GM18861 (cell line): ENCODE measurements at regions not wholly inside any gene's neighbourhood (a gene's known extent, or its start where the extent isn't known, plus 50 kb on each side); places are given as distances from the start of the nearest gene placed in this dataset.

Source experiments
- ATAC-seq: cut with Tn5 transposase; IDR thresholded peaks from one replicate; pipeline ENCODE4 v1.9.1; 2021; ENCODE audit not compliant: unreplicated experiment

GRCh38 chr12:66045506-66045905 lies 85.0 kb downstream of the LLPH start:
- no peak for ATAC-seq

- ATAC-seq = no peak
These were observed 85.8 kb downstream of the LLPH start for GRCh38 chr12:66044731-66045130.

GRCh38 chr12:66043035-66043434 lies 87.5 kb downstream of the LLPH start:
- ATAC-seq = no peak

- ATAC-seq = no peak
These were observed 88.7 kb downstream of the LLPH start for GRCh38 chr12:66041651-66042363.

GRCh38 chr12:66036317-66036716 lies 94.2 kb downstream of the LLPH start:
- no peak for ATAC-seq

GRCh38 chr12:66035288-66035966 lies 95.1 kb downstream of the LLPH start:
- ATAC-seq = no peak

- no peak for ATAC-seq
These were observed 97.4 kb downstream of the LLPH start for GRCh38 chr12:66033151-66033550.

- no peak for ATAC-seq
These were observed 97.8 kb downstream of the LLPH start for GRCh38 chr12:66032739-66033138.

GRCh38 chr12:66030217-66030781 lies 100.3 kb downstream of the LLPH start:
- no peak for ATAC-seq

GRCh38 chr12:66028390-66028789 lies 102.2 kb downstream of the LLPH start:
- ATAC-seq = no peak

GRCh38 chr12:66025477-66025876 lies 105.1 kb downstream of the LLPH start:
- ATAC-seq = no peak

- ATAC-seq = no peak
These were observed 105.6 kb downstream of the LLPH start for GRCh38 chr12:66024949-66025348.

GRCh38 chr12:66020481-66020880 lies 110.1 kb downstream of the LLPH start:
- no peak for ATAC-seq

GRCh38 chr12:66017736-66018135 lies 112.8 kb downstream of the LLPH start:
- ATAC-seq = no peak
